T-helper 1 cell treated with Interleukin-12 subunit alpha and Interleukin-12 subunit beta and Interleukin-4 antibody, amounts not matched to agents 30 μg/mL and 1 μg/mL, for 36 hours (primary cell): ENCODE measurements at regions not wholly inside any gene's neighbourhood (a gene's known extent, or its start where the extent isn't known, plus 50 kb on each side); places are given as distances from the start of the nearest gene placed in this dataset.
"Not testable (repeated sequence)": the region's sequence is repeated elsewhere in the genome, so short reads cannot be mapped to it uniquely, and the experiment has no call there.

Experiments
- H3K27ac Mint-ChIP-seq: one replicate; pipeline ENCODE4 v1.8.0; 2021; ENCODE audit warnings: mild to moderate bottlenecking, mixed read lengths
- H3K27me3 Mint-ChIP-seq: one replicate; pipeline ENCODE4 v1.8.0; 2021; ENCODE audit warnings: low read depth, mixed read lengths
- H3K36me3 Mint-ChIP-seq: one replicate; pipeline ENCODE4 v1.8.0; 2021; ENCODE audit warnings: low read depth, mixed read lengths
- H3K4me1 Mint-ChIP-seq: one replicate; pipeline ENCODE4 v1.8.0; 2021; ENCODE audit warnings: low read depth, mixed read lengths
- H3K4me3 Mint-ChIP-seq: one replicate; pipeline ENCODE4 v1.8.0; 2021; ENCODE audit warnings: mild to moderate bottlenecking, moderate library complexity, mixed read lengths
- H3K9me3 Mint-ChIP-seq: one replicate; pipeline ENCODE4 v1.8.0; 2021; ENCODE audit warnings: mixed read lengths

DNA sequence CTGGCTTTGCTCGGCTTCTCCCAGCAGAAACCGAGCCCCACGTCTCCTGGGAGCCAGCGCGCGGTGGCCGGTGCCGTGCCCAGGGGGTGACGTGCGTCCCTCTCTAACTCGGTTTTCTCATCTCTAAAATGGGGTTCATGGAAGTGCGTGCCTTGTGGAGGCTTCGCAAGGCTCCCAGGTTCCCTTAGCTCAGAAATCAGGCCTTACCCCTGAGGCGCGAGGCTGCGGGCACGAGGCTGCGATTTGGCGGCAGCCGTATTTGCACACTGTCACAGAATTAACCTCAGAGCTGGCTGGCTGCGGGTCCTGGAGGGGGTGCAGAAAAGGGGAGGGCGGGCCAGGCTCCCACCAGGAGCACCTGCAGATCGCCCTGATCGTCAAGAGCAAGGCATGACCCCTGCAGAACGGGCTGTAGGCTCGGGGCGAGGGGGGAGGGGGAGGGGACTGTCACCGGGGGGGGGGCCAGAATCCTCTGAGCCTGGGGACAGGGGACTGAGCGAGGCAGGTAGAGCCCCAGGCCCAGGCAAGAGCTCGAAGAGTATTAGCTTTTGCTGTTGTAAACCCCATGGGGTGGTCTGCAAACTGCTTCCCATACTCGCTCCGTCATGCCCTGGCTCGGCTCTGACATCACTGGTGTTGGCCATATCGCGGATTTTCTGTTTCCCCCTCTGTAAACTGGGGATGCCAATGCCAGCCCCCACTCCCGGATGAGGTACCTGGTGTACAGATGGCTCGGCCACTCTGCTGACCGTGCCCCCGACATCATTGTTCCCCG is 62.2 kb downstream of the CCNE1 start:
- Mint-ChIP-seq H3K4me1 (peaks cover 15% of the 10 kb centered on the region), H3K27ac (no peak overlapping the region), H3K36me3 (no peaks in the 10 kb centered on the region), H3K9me3 (no peaks in the 10 kb centered on the region), H3K4me3 (peak overlapping the region; percentile 62), H3K27me3 (peaks cover 11% of the 10 kb centered on the region)

DNA sequence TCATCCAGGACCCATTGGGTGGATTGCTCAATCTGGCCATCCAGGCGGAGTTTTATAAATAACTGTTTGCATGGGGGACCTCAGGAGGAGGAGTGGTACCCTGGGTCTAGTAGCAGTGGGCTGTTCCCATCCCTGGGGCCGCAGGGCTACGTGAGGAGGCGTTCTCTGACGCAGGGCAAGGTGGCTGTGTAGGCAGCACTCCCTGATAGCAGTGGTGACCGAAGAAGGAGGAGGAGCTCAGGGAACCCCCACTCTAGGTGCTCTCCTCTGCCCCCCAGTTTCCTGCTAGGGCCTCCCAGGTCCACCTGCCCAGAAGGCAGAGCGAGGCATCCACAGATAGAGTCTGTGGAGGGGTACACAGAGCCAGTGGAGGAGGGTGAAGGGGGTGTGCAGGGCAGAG is 64.1 kb downstream of the CCNE1 start:
- Mint-ChIP-seq H3K4me1 (peaks cover 15% of the 10 kb centered on the region), H3K9me3 (no peaks in the 10 kb centered on the region), H3K4me3 (no peak overlapping the region), H3K27ac (no peak overlapping the region), H3K36me3 (no peaks in the 10 kb centered on the region), H3K27me3 (peaks cover 16% of the 10 kb centered on the region)

DNA sequence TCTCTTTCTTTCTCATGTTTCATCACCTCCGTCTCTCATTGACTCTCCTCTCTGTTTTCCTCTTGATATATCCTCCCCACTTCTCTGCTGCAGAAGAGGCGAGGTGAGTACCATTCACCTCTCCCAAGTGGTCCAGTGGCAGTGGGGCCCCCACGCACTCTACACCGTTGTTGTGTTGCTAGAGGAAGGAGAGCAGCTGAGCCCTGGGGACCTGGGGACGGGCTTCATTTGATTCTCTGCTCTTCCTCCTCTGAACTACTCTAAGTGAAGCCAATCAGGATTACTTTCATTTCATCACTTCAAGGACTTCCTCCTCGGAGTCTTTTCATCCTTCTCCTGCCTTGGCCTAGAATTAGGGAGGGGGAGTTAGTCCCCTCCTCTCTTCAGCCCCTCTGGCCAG is 64.6 kb downstream of the CCNE1 start:
- Mint-ChIP-seq H3K4me1 (peaks cover 12% of the 10 kb centered on the region), H3K27ac (peak overlapping the region; percentile 62), H3K27me3 (peaks cover 14% of the 10 kb centered on the region), H3K36me3 (no peaks in the 10 kb centered on the region), H3K4me3 (peak overlapping the region; percentile 57), H3K9me3 (no peaks in the 10 kb centered on the region)

DNA sequence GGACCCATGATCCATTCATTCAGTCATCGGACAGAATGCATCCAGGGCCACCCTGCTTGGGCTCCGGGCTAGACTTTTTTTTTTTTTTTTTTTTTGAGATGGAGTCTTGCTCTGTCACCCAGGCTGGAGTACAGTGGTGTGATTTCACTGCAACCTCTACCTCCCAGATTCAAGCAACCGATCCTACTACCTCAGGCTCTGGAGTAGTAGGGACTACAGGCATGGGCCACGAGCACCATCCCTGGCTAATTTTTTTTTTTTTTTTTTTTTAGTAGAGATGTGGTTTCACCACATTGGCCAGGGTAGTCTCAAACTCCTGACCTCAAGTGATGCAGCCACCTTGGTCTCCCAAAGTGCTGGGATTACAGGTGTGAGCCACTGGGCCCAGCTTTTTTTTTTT is 65.1 kb downstream of the CCNE1 start:
- Mint-ChIP-seq H3K27me3 (peaks cover 15% of the 10 kb centered on the region), H3K4me1 (peaks cover 10% of the 10 kb centered on the region)
- H3K36me3 Mint-ChIP-seq, H3K9me3 Mint-ChIP-seq, H3K4me3 Mint-ChIP-seq, H3K27ac Mint-ChIP-seq: not testable (repeated sequence)

DNA sequence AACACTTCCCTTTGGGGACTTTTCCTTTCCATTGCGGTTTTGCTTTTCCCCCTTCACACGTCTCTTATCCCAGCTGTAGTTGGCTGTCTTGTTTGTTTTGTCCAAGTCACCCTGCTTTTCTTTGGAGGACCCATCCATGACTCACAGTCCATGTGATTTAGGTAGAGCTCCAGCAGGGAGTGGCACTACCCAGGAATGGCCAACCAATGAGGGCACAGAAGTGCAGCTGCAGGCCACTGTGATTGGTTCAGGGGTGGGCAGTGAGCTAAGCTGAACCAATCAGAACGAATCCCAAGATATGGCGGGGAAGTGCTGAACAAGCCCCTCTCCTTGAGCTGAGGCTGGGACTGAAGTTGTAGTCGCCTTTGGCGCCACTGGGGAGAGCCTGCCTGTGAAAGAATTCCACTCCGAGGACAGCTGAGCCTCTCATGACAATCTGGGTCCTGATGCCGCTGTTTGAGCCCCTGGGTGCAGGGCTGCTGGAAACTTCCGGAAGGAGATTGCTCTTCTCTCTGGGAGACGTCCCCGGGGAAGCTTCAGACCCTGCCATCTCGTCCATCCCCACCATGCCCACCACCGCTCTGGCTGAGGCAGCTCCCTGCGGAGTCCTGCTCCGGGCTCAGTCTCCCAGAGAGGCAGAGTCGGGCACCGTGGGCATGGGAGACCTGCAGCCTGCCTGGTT is 62.9 kb upstream of the URI1 start:
- Mint-ChIP-seq H3K9me3 (no peaks in the 10 kb centered on the region), H3K27ac (no peak overlapping the region), H3K36me3 (no peaks in the 10 kb centered on the region), H3K27me3 (peaks cover 17% of the 10 kb centered on the region), H3K4me3 (no peak overlapping the region), H3K4me1 (peaks cover 5% of the 10 kb centered on the region)

DNA sequence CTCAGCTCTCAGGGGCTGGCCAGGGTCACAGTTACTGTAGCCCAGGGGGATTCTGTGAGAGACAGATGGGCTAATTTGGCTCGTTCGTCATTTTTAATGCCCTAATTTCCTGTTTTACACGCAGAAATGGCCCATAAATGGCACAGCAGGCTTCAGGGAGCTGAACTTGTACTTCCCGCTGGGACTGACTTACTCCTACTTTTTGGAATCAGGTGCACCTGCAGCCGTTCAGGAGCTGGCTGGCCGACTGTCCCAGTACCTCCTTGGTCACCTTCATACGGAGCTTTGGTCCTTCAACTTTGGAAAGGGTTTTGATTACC is 62.4 kb upstream of the URI1 start:
- Mint-ChIP-seq H3K4me3 (no peak overlapping the region), H3K36me3 (no peaks in the 10 kb centered on the region), H3K4me1 (peaks cover 5% of the 10 kb centered on the region), H3K9me3 (no peaks in the 10 kb centered on the region), H3K27ac (no peak overlapping the region), H3K27me3 (peaks cover 20% of the 10 kb centered on the region)

DNA sequence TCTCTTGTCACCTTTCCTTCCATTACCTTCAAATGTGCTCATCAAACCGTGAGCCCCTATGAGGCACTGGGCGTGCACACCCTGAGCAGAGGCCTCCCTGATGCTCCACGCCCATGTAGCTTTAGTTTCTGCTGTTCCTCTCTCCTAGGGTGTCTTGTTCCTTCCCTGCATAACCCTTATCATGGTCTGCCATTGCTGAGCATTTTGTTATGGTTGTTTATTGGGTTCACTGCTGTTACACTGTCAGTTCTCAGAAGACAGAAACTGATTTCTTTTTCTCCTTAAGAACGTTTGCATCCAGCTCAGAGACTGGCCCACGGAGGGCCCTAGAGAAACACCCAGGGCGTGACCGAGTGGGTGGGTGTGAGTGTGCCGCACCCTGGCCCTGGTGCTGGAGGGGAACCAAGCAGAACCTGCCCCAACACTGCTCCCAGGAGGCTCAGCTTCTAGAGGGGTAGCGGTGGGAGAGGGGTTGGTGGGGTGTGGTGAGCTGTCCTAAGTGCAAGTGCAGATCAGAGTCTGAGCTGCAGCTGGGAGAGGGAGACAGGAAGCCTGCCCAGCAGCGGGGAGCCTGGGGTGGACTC is 61.4 kb upstream of the URI1 start:
- Mint-ChIP-seq H3K4me3 (no peak overlapping the region), H3K27ac (no peak overlapping the region), H3K27me3 (peaks cover 16% of the 10 kb centered on the region), H3K36me3 (no peaks in the 10 kb centered on the region), H3K9me3 (no peaks in the 10 kb centered on the region), H3K4me1 (peaks cover 5% of the 10 kb centered on the region)

DNA sequence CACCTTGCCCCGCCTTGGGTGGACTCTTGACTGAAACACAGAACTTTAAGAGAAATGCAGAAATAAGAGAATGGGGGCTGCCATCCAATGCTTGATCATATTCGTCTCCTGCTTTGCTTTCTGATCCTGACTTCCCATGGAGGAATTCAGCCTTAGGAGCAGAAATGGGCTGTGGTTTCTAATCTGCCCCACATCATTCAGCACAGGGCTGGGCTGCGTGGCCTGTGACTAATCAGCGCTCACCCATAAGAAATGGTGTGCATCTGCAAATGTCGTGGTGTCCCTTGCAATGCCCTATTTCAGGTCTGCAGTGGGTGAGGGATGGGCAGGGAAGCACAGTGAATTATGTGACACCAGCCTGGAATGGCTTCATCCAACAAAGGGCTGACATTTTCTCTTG is 60.7 kb upstream of the URI1 start:
- Mint-ChIP-seq H3K9me3 (no peaks in the 10 kb centered on the region), H3K27ac (no peak overlapping the region), H3K36me3 (no peaks in the 10 kb centered on the region), H3K4me1 (peaks cover 7% of the 10 kb centered on the region), H3K4me3 (no peak overlapping the region), H3K27me3 (peaks cover 14% of the 10 kb centered on the region)

DNA sequence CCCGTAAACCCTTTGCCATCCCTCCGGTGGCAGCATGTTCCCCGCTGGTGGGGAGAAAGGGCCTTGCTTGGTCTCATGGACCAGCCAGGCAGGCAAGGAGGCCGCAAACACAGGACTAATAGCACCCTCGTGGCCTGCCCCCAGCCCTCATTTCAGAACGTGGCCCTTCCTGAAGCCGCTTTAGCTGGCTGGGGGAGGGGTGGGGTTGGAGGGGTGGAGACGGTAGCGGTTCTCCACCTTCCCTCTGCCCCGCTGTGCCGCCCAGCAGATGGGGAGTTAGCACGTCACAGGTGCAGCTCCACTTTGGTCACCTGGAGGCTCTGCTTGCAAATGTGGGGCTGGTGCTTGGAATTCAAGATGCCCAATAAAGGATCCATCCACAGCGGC is 59.3 kb upstream of the URI1 start:
- H3K27ac Mint-ChIP-seq, result no peak overlapping the region
- peaks cover 13% of the 10 kb centered on the region for H3K4me1 Mint-ChIP-seq
- no peaks in the 10 kb centered on the region for H3K36me3 Mint-ChIP-seq
- peaks cover 12% of the 10 kb centered on the region for H3K27me3 Mint-ChIP-seq
- no peak overlapping the region for H3K4me3 Mint-ChIP-seq
- H3K9me3 Mint-ChIP-seq, result no peaks in the 10 kb centered on the region

DNA sequence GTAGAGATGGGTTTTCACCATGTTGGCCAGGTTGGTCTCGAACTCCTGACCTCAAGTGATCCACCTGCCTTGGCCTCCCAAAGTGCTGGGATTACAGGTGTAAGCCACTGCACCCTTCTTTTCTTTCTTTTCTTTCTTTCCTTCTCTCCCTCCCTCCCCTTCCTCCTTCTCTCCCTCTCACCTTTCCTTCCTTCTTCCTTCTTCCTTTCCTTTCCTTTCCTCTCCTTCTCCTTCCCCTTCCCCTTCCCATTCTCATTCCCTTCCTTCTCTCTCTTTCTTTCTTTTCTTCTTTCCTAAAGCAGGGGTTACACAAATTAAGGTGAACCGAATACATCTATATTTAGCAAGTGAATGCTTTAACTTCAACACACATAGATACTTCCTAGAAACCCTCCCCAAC is 58.0 kb upstream of the URI1 start:
- Mint-ChIP-seq H3K27me3 (peaks cover 15% of the 10 kb centered on the region), H3K4me1 (peaks cover 17% of the 10 kb centered on the region), H3K4me3 (no peak overlapping the region)

DNA sequence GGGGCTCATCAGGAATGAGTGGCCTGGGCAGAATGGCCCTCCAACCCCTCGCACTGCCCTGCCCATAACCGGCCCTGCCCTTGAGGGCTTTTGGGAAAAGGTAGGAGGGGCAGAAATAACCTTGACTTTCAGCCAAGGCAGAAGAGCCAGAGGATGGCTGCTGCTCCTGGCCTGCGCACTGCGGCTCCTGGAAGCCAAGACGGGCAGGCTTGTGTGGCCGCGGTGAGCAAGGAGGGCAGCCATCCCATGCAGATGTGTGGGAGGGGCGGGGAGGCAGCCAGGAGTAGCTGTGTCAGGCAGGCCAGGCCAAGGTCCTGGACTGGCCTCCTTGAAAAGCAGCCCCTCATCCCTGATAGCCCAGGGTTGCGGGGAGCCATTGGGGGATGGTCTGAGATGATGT is 57.6 kb upstream of the URI1 start:
- Mint-ChIP-seq H3K27ac (no peak overlapping the region), H3K9me3 (no peaks in the 10 kb centered on the region), H3K4me1 (peaks cover 17% of the 10 kb centered on the region), H3K36me3 (no peaks in the 10 kb centered on the region), H3K27me3 (peaks cover 15% of the 10 kb centered on the region), H3K4me3 (no peak overlapping the region)

More for the DNA sequence above, 58.0 kb upstream of the URI1 start:
- H3K9me3 Mint-ChIP-seq, result no peaks in the 10 kb centered on the region
- no peak overlapping the region for H3K27ac Mint-ChIP-seq
- no peaks in the 10 kb centered on the region for H3K36me3 Mint-ChIP-seq

DNA sequence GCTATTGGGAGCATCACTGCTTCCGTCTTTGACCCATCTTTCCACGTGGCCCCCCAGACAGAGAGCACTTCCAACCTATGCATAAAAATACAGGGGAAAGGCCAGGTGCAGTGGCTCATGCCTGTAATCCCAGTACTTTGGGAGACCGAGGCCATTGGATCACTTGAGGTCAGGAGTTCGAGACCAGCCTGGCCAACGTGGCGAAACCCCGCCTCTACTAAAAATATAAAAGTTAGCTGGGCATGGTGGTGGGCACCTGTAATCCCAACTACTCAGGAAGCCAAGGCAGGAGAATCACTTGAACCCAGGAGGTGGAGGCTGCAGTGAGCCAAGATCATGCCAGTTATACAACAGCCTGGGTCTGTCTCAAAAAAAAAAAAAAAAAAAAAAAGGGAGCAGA is 55.9 kb upstream of the URI1 start:
- Mint-ChIP-seq H3K27me3 (peaks cover 11% of the 10 kb centered on the region), H3K4me1 (peaks cover 17% of the 10 kb centered on the region)
- not testable (repeated sequence) for H3K9me3 Mint-ChIP-seq, H3K4me3 Mint-ChIP-seq, H3K36me3 Mint-ChIP-seq, H3K27ac Mint-ChIP-seq

DNA sequence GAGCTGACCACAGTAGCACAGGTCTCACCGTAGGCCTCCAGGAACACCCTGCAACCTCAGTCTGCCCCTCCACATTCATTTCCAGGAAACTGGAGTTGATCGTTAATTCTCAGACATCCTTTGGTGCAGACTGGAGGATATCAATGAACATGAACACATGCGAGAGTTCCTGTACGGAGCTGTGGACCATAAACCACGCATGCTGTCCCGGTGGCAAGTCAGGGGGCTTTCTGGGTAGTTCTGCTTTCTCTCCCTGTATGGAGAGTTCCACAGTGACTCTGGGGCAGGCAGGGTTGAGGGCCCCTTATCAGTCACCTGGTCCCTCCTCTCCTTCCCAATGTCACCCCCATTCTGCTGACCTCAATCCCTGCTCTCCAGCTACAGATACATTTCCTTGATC is 55.5 kb upstream of the URI1 start:
- Mint-ChIP-seq H3K4me3 (no peak overlapping the region), H3K4me1 (peaks cover 17% of the 10 kb centered on the region), H3K27me3 (peaks cover 7% of the 10 kb centered on the region), H3K36me3 (no peaks in the 10 kb centered on the region), H3K9me3 (no peaks in the 10 kb centered on the region), H3K27ac (no peak overlapping the region)

DNA sequence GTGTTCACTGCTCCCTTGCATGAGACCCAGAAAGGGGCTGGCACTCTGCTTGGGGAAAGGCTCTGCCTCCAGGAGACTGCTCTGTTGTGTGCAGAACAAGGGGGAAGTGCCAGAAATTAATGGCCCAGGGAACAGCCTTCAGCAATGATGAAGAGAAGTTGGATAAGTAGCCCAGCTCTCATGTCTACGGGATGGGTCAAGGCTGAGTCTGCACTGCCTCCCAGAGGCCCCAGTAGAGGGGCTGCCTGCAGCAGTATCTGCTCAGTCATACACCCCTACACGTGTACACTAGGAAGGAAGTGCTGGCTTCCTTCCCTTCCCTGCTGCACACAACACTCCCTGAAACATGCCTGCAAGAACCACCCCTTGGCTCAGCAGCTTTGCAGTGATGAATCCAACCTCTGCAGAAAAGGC is 54.6 kb upstream of the URI1 start:
- Mint-ChIP-seq H3K36me3 (no peaks in the 10 kb centered on the region), H3K4me3 (no peak overlapping the region), H3K27me3 (peaks cover 7% of the 10 kb centered on the region), H3K4me1 (peaks cover 17% of the 10 kb centered on the region), H3K9me3 (no peaks in the 10 kb centered on the region), H3K27ac (no peak overlapping the region)

DNA sequence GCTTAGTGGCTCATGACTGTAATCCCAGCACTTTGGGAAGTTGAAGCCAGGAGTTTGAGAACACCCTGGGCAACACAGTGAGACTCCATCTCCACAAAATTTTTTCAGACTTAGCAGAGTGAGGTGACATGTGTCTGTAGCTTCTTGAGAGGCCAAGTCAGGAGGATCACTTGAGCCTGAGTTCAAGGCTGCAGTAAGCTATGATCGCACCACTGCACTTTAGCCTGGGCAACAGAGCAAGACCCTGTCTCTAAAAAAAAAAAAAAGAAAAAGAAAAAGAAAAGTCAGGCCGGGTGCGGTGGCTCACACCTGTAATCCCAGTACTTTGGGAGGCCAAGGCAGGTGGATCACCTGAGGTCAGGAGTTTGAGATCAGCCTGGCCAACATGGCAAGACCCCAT is 54.0 kb upstream of the URI1 start:
- not testable (repeated sequence) for H3K36me3 Mint-ChIP-seq, H3K4me3 Mint-ChIP-seq, H3K27me3 Mint-ChIP-seq, H3K9me3 Mint-ChIP-seq, H3K27ac Mint-ChIP-seq
- H3K4me1 Mint-ChIP-seq, result peaks cover 17% of the 10 kb centered on the region
